GM06990 (cell line): ENCODE measurements at regions not wholly inside any gene's neighbourhood (a gene's known extent, or its start where the extent isn't known, plus 50 kb on each side); places are given as distances from the start of the nearest gene placed in this dataset.

Source experiments
- DNase-seq: peaks from one replicate; pipeline ENCODE4 v3.0.0-alpha.2; 2011; ENCODE audit not compliant: insufficient read length; ENCODE audit errors: extremely low read depth
- H3K27me3 ChIP-seq: replicated peaks from 2 replicates; pipeline ENCODE4 v1.6.0; 2011; ENCODE audit warnings: low read length; ENCODE audit not compliant: control insufficient read depth, insufficient read depth
- H3K36me3 ChIP-seq: 2 replicates; pipeline ENCODE4 v1.5.1; 2011; ENCODE audit warnings: low read length; ENCODE audit not compliant: control insufficient read depth, insufficient read depth
- H3K4me3 ChIP-seq: replicated peaks from 2 replicates; pipeline ENCODE4 v1.5.1; 2011; ENCODE audit warnings: low read depth, mild to moderate bottlenecking, control low read depth, low read length
- TF ChIP-seq, protein P1 (sequence below): IDR thresholded peaks from 2 replicates; pipeline ENCODE4 v1.5.1; 2011; ENCODE audit warnings: low read length, control low read depth, mild to moderate bottlenecking, inconsistent platforms; ENCODE audit not compliant: insufficient read depth, poor library complexity, severe bottlenecking

DNA sequence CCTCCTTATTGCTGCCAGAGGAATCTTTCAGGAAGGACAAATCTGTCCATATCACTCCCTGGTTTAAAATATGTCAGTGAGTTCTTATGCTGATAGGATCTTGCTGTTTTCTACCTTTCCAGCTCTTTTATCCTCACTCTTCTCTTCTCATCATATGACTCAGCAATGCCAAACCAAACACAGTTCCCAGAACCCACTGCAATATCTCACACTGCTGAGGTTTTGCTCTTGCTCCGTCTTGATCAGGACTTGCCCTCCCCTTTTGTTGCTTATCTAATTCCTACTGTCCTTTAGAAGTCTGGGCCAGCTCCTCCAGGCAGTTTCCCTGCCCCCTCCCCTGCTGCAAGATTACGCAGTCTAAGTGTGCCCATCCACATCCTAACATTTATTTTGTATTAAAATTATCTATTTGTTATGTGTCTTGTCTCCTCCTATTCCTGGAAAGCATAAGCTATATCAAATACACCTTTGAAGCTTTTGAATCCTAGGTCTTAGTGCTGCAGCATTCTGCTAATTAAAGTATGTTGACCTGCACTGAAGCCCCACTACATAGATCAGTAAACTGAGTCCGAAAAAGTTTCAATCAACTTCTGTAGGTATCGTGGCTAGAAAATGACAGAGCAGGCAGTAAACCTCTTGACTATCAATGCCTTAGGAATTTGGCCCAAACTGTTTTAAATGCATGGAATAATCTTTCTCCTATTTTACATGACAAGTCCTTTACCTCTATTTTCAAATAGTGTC is 119.2 kb upstream of the C11orf87 start:
- Histone ChIP-seq H3K36me3 (no peaks in the 10 kb centered on the region), H3K27me3 (no peaks in the 10 kb centered on the region; the same call in 1 of the 2 replicates), H3K4me3 (no peak overlapping the region)
- DNase-seq: no peak
- TF ChIP-seq, protein P1, sequence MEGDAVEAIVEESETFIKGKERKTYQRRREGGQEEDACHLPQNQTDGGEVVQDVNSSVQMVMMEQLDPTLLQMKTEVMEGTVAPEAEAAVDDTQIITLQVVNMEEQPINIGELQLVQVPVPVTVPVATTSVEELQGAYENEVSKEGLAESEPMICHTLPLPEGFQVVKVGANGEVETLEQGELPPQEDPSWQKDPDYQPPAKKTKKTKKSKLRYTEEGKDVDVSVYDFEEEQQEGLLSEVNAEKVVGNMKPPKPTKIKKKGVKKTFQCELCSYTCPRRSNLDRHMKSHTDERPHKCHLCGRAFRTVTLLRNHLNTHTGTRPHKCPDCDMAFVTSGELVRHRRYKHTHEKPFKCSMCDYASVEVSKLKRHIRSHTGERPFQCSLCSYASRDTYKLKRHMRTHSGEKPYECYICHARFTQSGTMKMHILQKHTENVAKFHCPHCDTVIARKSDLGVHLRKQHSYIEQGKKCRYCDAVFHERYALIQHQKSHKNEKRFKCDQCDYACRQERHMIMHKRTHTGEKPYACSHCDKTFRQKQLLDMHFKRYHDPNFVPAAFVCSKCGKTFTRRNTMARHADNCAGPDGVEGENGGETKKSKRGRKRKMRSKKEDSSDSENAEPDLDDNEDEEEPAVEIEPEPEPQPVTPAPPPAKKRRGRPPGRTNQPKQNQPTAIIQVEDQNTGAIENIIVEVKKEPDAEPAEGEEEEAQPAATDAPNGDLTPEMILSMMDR: no peak

DNA sequence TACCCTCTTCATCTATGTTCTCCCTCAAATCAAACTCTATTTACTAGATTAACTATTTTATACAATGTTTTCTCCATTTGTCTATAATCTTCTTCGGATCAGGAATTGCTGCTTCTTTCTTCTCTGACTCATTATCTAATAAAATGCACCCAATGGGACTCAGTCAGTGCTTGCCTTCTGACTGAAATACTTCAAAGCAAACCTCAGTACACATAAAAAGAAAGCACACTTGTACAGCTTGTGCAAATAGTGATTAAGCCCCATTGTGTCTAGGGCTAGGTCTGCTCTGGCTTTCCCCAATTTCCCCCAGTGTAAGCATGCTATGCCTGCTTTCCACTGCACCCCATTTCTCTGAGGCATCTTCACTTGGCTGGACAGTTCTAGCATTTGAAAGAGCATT is 118.6 kb upstream of the C11orf87 start:
- no peaks in the 10 kb centered on the region; the same call in 1 of the 2 replicates for H3K27me3 ChIP-seq
- DNase-seq: no peak
- TF ChIP-seq, protein P1: no peak
- no peak overlapping the region for H3K4me3 ChIP-seq
- H3K36me3 ChIP-seq: no peaks in the 10 kb centered on the region

DNA sequence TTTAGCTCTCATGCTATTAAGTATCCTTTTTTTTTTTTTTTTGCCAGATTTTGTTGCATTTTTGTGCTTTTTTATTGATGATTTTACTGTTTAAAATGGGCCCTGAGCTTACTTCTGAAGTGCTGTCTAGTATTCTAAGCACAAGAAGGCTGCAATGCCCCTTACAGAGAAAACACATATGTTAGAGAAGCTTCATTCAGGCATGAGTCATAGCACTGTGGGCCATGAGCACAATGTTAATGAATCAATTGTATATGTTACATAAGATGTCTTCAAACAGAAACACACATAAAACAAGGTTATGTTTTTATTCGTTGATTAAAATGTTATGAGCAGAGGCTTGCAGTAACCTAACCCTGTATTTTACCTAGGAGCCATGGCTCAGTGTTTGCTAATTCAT is 117.8 kb upstream of the C11orf87 start:
- TF ChIP-seq, protein P1: no peak
- no peak overlapping the region for H3K4me3 ChIP-seq
- H3K36me3 ChIP-seq: no peaks in the 10 kb centered on the region
- DNase-seq: no peak
- no peaks in the 10 kb centered on the region; the same call in 1 of the 2 replicates for H3K27me3 ChIP-seq

DNA sequence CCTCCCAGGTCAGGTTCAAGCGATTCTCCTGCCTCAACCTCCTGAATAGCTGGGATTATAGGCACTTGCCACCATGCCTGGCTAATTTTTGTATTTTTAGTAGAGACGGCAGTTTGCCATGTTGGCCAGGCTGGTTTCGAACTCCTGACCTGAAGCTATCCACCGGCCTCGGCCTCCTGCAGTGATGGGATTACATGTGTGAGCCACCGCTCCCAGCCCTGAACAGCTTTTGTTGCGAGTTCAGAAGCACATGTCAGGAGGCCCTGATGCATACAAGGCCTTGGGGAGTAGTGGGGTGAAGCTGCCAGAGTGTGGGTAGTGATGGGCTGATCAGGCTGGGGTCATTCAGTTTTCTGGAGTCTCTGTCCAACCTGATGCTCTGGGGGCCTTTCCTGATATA is 117.0 kb upstream of the C11orf87 start:
- no peaks in the 10 kb centered on the region; the same call in 1 of the 2 replicates for H3K27me3 ChIP-seq
- no peak overlapping the region for H3K4me3 ChIP-seq
- DNase-seq: no peak
- no peaks in the 10 kb centered on the region for H3K36me3 ChIP-seq
- TF ChIP-seq, protein P1: no peak

DNA sequence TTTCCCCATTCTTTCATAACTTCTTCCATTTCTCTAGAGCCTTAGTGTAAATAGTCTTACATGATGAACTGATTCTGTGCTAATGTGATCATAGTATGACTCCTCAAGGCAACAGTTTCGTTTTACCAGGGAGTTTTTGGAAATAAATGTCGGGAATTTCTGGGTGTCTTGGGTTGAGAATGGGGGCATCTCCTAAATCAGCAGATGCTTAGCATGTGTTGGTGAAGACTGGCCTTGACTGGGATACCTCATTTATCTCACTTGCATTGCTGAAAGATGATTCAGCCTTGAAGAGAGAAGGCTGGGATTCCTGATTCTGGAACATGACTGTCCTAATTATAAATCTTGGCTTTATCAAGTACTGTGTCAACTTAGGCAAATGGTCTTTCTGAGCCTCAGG is 115.7 kb upstream of the C11orf87 start:
- H3K4me3 ChIP-seq: no peak overlapping the region
- no peak for DNase-seq
- no peaks in the 10 kb centered on the region; the same call in 1 of the 2 replicates for H3K27me3 ChIP-seq
- TF ChIP-seq, protein P1: no peak
- no peaks in the 10 kb centered on the region for H3K36me3 ChIP-seq
